NCI-H460 (cell line): ENCODE measurements at regions not wholly inside any gene's neighbourhood (a gene's known extent, or its start where the extent isn't known, plus 50 kb on each side); places are given as distances from the start of the nearest gene placed in this dataset.
A peak's percentile ranks its signal among the peaks of the same experiment; 100 is the strongest.
"Not testable (repeated sequence)": the region's sequence is repeated elsewhere in the genome, so short reads cannot be mapped to it uniquely, and the experiment has no call there.

Experiments
- DNase-seq: peaks from one replicate; pipeline ENCODE4 v3.0.0-alpha.2; 2016; ENCODE audit warnings: low read depth; ENCODE audit errors: extremely low read depth

DNA sequence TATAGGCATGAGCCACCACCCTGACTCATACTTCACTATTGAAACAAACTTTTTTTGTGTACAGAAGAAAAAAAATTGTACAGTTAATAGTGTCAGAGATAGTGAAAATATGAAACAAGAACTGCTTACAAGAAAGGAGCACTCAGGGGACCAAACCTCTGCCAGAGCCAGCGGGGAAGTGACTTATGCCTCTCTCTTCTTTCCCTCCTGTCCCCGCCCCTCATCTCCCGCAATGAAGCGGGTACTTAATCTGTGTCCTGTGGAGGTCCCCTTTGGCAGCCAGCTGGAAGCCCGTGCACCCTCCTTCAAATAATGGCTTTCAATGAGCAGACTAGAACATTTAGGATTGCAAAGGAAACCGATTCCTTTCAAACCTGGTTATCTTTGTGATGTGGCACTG lies 51.5 kb downstream of the PPIAL4A start:
- DNase-seq, result not testable (repeated sequence)

DNA sequence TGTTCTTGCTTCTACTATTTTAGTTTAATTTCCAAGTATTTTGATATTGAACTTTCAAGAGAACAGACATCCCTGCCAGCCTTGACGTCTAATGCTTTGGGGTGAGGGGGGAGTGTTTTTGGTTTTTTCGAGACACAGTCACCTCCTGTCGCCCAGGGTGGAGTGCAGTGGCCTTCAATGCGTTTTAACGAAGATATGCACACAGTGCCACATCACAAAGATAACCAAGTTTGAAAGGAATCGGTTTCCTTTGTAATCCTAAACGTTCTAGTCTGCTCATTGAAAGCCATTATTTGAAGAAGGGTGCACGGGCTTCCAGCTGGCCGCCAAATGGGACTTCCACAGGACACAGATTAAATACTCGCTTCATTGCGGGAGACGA lies 52.3 kb downstream of the PPIAL4A start:
- DNase-seq, result not testable (repeated sequence)

DNA sequence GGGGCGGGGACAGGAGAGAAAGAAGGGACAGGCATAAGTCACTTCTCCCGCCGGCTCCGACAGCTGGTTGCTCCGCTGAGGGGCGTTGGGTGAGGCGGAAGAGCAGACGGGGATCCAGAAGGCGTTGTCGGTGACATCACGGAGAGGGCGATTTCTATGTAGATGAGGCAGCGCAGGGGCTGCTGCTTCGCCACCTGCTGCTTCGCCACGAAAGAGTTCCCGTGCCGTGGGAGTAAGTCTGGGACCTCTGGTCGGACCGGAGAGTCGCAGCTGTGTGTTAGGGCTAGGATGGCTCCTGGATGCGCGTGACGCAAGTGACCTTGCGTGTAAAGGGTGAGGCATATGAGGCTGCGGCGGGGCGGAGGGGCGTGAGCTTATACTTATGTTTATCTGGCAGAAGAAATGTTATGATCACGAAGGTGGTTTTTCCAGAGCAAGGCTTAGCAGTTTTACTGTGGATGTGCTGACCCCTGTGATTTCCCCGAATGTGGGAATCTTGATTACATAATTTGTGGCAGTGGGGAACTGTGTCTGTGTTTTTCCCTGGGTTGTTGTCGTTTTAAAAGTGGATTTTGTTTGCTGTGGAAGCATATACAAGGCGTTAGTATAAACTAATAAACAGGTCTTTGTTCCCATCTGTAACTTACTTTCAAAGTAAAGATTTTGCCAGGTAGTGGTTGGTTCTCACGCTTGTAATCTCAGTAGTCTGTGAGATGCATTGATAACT lies 52.8 kb downstream of the PPIAL4A start:
- peak; percentile 81 for DNase-seq

DNA sequence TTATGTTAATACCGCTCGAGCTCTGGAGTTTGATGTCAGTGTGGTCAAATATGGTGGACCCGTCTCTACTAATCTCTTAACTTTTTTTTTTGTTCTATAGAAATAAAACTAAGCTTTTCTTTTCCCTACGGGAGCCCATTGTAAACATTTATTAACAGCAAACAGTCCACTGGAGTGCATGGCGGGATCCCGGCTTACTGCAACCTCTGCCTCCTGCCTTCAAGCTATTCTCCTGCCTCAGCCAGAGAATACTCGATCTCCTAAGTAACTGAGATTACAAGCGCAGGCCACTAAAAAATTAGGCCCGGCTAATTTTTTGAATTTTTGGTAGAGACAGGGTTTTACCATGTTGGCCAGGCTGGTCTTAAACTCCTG lies 53.4 kb downstream of the PPIAL4A start:
- not testable (repeated sequence) for DNase-seq

DNA sequence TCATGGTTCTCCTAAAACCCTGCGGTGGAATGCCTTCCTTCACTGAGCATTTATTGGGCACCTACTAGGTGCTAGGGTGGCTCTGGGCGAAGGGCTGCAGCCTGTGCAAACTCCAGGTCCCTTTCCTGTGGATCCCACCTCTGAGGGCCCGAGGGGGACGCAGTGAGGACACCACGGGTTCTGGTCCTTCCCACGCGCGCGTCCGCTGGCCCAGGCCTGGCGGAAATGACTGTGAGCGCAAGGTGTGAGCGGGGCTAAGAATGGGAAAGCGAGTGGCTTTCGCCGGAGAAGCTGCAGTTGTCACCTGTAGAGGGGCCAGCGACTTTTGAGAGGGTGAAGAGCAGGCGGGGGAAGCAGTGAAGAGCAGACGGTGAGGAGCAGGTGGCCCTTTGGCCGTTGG lies 55.1 kb downstream of the PPIAL4A start:
- DNase-seq, result not testable (repeated sequence)

DNA sequence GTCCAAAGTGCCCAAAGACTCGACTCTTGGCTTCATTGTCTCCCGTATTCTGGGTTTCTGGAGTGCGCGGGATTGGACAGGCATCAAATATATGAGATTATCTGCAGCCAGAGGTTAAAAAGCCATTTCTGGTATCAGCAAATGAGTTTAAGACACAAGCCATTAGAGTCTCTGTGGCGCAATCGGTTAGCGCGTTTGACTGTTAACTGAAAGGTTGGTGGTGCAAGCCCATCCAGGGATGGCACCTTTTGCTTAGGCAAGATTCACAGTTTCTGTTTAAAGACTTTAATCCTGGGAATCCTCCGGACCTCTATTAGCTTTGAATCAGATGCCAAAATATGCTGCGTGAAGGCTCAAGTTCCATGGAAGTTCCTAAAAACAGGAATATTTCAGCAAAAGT lies 55.6 kb downstream of the PPIAL4A start:
- not testable (repeated sequence) for DNase-seq

- not testable (repeated sequence) for DNase-seq
Observed at GRCh38 chr1:120947114-120947513, 57.5 kb downstream of the PPIAL4A start.

GRCh38 chr1:120949724-120950123 lies 60.2 kb downstream of the PPIAL4A start:
- not testable (repeated sequence) for DNase-seq

DNA sequence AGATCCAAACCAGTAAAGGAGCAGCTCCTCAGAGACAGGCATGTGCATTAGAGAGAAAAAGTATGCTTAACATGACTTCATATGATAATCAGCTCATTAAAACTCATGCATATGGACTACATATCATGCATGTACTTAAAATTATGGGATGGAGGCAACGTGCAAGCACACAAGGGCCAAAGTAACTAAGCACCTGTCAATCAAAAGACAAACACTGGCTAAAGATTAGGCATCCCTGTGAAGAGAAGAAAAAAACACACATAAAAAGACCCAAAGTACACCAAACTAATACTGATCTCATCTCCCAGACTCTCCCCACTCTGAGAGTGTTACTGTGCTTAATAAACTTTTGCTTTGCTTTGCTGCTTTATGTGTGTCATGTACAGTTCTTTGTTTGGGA lies 61.1 kb downstream of the PPIAL4A start:
- not testable (repeated sequence) for DNase-seq

GRCh38 chr1:120951100-120951499 lies 61.5 kb downstream of the PPIAL4A start:
- DNase-seq, result not testable (repeated sequence)

DNA sequence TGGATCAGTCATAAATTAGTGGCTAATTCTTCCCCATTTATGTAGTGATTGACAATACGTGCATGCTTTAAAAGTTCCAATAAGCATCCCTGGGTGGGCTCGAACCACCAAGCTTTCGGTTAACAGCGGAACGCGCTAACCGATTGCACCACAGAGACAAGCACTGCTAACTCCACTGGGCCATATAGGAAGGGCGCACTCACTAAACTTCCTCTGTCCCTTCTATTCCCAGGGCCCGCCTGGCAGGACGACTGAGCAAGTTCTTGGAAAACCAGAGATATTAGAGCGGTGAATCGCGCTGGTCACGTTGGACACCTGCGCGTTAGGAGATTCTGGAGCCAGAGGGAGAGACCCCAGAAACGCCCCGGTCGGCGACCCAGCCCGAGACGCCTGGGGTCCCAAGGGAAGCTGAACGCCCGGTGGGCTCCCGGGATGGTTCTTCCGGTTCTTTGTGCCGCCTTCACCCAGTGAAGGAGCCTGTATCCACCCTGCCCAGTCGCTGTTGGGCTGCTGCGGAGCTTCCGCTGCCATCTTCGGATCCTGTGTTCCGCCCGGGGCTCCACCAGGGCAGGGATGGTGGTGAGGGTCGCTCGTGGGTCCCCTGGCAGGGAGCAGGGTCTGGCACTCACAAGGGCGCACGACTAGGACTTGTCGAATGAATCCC lies 62.8 kb downstream of the PPIAL4A start:
- not testable (repeated sequence) for DNase-seq

- not testable (repeated sequence) for DNase-seq
Observed at GRCh38 chr1:120952871-120953265, 63.3 kb downstream of the PPIAL4A start.

DNA sequence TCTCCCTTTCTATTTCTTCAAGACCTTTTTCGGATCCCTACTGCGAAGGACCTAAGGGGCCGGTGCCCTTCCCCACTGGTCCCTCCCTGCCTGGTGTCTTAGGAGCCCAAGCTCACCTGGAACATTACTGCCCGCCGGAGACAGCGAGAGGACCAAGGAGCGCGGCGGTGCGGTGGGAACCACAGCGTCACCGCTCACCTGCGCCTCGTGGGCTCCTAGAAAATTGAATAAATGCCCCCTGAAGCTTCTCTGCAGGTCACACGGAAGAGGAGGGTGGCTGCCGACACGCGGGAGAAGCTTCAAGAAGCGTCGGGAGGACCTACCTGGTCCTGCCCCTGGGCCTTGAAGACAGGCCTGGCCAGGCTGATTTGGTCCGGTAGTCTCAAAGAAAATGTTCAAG lies 65.2 kb downstream of the PPIAL4A start:
- DNase-seq, result no peak

DNA sequence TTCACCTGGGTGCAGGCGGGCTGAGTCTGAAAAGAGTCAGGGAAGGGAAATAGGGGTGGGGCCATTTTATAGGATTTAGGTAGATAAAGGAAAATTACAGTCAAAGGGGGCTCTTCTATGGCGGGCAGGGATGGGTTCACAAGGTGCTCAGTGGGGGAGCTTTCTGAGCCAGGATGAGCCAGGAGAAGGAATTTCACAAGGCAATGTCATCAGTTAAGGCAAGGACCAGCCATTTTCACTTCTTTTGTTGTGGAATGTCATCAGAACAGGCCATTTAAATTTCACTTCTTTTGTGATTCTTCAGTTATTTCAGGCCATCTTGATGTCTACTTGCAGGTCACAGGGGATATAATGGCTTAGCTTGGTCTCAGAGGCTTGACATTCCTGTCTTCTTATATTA lies 66.4 kb downstream of the PPIAL4A start:
- DNase-seq, result not testable (repeated sequence)

DNA sequence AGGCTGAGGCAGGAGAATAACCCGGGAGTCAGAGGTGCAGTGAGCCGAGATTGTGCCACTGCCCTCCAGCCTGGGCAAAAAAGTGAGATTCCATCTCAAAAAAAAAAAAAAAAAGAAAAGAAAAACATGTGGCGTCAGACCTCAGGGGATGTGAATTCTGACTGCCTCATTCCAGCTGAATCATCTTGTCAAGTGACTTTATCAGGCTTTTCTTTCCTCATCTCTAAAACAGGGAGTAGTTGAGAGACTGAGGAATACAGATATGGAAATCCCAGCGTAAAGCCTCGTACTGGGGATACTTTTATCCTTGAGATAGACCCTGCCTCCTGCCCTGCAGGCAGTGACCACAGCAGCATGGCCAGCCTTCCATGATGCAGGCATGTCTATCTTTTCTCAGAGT lies 76.4 kb downstream of the PPIAL4A start:
- not testable (repeated sequence) for DNase-seq

DNA sequence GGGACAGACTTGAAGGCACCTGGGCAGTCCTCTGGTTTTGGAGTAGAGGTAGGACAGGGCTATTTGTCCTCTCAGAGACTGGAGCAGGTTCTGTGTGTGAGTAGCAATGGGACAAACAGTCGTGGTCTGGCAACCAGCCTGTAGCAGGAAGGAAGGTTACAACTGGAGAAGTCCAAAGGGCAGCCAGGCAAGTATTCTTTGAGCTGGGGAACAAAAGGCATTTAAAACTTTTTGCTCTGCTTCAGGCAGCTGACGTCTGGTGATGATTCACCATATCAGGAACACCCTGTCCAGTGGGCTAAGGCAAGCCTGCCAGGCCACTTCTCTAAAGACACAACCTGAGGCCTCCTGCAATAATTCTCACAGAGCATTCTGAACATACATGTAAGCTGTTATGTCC lies 83.3 kb downstream of the PPIAL4A start:
- not testable (repeated sequence) for DNase-seq

GRCh38 chr1:120973836-120974235 lies 84.3 kb downstream of the PPIAL4A start:
- not testable (repeated sequence) for DNase-seq

DNA sequence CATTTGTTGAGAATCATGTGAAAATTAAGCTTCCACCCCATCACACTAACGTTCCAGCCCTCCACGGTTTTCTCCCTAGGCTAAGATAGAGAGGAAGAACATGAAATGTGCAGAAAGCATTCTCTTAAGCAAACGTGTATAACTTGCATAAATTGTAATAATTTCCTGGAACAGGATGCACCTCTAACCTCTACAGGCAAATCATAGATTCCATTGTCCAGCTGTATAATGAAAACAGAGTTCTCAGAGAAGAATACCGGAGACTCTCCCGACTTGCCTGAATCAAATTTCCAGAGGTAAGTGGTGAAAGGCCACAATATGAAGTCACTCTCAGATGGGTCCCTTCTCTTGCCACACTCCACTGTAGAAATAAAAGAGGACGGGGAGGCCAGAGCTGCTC lies 87.7 kb downstream of the PPIAL4A start:
- DNase-seq, result not testable (repeated sequence)

DNA sequence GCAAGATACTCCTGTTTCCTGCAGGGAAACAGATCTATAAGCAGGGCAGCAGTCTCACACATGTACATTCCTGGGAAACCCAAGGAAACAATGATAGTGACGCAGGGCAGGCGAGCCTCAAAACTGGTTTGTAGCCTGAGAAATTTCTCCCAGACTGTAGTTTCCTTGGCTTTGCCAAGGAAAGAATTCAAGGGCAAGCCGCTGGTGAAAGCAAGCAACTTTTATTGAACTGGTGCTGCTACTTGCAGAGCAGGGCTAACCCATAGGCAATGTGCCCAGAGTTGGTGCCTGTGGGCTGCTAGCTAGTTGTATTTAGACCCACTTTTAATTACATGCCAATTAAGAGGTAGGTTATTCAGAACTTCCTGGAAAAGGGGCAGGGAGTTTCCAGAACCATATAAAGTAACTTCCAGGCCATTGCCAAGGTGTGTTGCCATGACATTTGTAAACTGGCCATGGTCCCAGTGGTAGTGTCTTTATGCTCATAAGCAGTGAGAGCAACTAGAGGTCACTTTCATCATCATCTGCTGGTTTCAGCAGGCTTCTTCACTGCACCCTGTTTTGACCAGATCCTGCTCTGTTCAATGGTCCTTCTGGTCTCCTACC lies 92.0 kb downstream of the PPIAL4A start:
- not testable (repeated sequence) for DNase-seq

DNA sequence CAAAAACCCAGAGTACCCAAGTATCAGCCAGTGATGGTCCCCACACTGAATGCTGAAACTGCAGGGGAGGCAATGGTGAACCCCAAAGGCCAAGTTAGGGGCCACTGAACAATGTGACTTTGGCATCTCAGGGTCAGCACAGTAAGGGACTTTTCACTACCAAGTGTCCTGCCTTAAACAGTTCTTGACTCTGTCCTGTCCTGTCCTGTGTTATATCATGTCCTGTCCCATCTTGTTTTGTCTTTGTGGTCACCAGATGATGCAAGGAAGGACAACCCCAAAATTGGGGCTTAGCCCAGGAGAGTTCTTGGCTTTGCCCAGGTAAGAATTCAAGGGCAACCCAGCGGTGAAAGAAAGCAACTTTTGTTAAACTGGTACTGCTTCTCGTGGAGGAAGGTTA lies 105.0 kb downstream of the PPIAL4A start:
- not testable (repeated sequence) for DNase-seq

- not testable (repeated sequence) for DNase-seq
Observed at GRCh38 chr1:120995025-120995424, 105.5 kb downstream of the PPIAL4A start.
